Stimulated activated CD8-positive, alpha-beta memory T cell treated with anti-CD3 and anti-CD28 coated beads, Interleukin-15, amount 100 ng/mL, for 1 hour (primary cell): ENCODE measurements at regions not wholly inside any gene's neighbourhood (a gene's known extent, or its start where the extent isn't known, plus 50 kb on each side); places are given as distances from the start of the nearest gene placed in this dataset.
"Not testable (repeated sequence)": the region's sequence is repeated elsewhere in the genome, so short reads cannot be mapped to it uniquely, and the experiment has no call there.

Experiments
- DNase-seq: peaks from one replicate; pipeline ENCODE4 v3.0.0-alpha.2; 2020; ENCODE audit warnings: low read depth

GRCh38 chr12:88703790-88704189 lies 123.5 kb upstream of the KITLG start:
- DNase-seq = no peak

- no peak for DNase-seq
Measured at GRCh38 chr12:88698471-88698870, 118.2 kb upstream of the KITLG start.

GRCh38 chr12:88693837-88694445 lies 113.7 kb upstream of the KITLG start:
- no peak for DNase-seq

- no peak for DNase-seq
Measured at GRCh38 chr12:88691811-88692210, 111.5 kb upstream of the KITLG start.

- DNase-seq = no peak
Measured at GRCh38 chr12:88684610-88685009, 104.3 kb upstream of the KITLG start.

GRCh38 chr12:88684170-88684569 lies 103.9 kb upstream of the KITLG start:
- DNase-seq = no peak

GRCh38 chr12:88683628-88684027 lies 103.4 kb upstream of the KITLG start:
- DNase-seq = no peak

GRCh38 chr12:88681271-88681670 lies 101.0 kb upstream of the KITLG start:
- DNase-seq = no peak

- no peak for DNase-seq
Measured at GRCh38 chr12:88677464-88677863, 97.2 kb upstream of the KITLG start.

- not testable (repeated sequence) for DNase-seq
Measured at GRCh38 chr12:88667615-88668014, 87.3 kb upstream of the KITLG start.

GRCh38 chr12:88665071-88665470 lies 84.8 kb upstream of the KITLG start:
- no peak for DNase-seq

- no peak for DNase-seq
Measured at GRCh38 chr12:88662961-88663360, 82.7 kb upstream of the KITLG start.

GRCh38 chr12:88662093-88662492 lies 81.8 kb upstream of the KITLG start:
- DNase-seq = no peak

GRCh38 chr12:88658009-88658408 lies 77.7 kb upstream of the KITLG start:
- no peak for DNase-seq

- no peak for DNase-seq
Measured at GRCh38 chr12:88650715-88651114, 70.4 kb upstream of the KITLG start.

- no peak for DNase-seq
Measured at GRCh38 chr12:88648625-88649024, 68.4 kb upstream of the KITLG start.

GRCh38 chr12:88646824-88647223 lies 66.6 kb upstream of the KITLG start:
- DNase-seq = no peak

- DNase-seq = no peak
Measured at GRCh38 chr12:88645816-88646215, 65.5 kb upstream of the KITLG start.

- no peak for DNase-seq
Measured at GRCh38 chr12:88644946-88645702, 64.9 kb upstream of the KITLG start.

- DNase-seq = no peak
Measured at GRCh38 chr12:88643685-88644084, 63.4 kb upstream of the KITLG start.

GRCh38 chr12:88642675-88643431 lies 62.6 kb upstream of the KITLG start:
- no peak for DNase-seq

GRCh38 chr12:88638966-88639760 lies 58.9 kb upstream of the KITLG start:
- no peak for DNase-seq
